HL-60 (cell line): ENCODE measurements at regions not wholly inside any gene's neighbourhood (a gene's known extent, or its start where the extent isn't known, plus 50 kb on each side); places are given as distances from the start of the nearest gene placed in this dataset.

ENCODE experiments used
- GABPA ChIP-seq: IDR thresholded peaks from 2 replicates; pipeline ENCODE4 v1.6.1; 2012; ENCODE audit warnings: low read depth
- POLR2AphosphoS5 ChIP-seq: IDR thresholded peaks from 2 replicates; pipeline ENCODE4 v1.6.1; 2012; ENCODE audit warnings: low read depth
- REST ChIP-seq: IDR thresholded peaks from 2 replicates; pipeline ENCODE4 v1.6.1; 2012; ENCODE audit warnings: low read depth; ENCODE audit not compliant: insufficient replicate concordance
- SPI1 ChIP-seq: IDR thresholded peaks from 2 replicates; pipeline ENCODE4 v1.6.1; 2012; ENCODE audit warnings: low read depth, mild to moderate bottlenecking, borderline replicate concordance
- TF ChIP-seq, protein P1 (sequence below): IDR thresholded peaks from one replicate; pipeline ENCODE4 v1.5.1; 2011; ENCODE audit warnings: low read length, control low read depth, inconsistent platforms; ENCODE audit not compliant: insufficient read depth

- TF ChIP-seq POLR2AphosphoS5, result no peak
- TF ChIP-seq, protein P1, sequence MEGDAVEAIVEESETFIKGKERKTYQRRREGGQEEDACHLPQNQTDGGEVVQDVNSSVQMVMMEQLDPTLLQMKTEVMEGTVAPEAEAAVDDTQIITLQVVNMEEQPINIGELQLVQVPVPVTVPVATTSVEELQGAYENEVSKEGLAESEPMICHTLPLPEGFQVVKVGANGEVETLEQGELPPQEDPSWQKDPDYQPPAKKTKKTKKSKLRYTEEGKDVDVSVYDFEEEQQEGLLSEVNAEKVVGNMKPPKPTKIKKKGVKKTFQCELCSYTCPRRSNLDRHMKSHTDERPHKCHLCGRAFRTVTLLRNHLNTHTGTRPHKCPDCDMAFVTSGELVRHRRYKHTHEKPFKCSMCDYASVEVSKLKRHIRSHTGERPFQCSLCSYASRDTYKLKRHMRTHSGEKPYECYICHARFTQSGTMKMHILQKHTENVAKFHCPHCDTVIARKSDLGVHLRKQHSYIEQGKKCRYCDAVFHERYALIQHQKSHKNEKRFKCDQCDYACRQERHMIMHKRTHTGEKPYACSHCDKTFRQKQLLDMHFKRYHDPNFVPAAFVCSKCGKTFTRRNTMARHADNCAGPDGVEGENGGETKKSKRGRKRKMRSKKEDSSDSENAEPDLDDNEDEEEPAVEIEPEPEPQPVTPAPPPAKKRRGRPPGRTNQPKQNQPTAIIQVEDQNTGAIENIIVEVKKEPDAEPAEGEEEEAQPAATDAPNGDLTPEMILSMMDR, result no peak
- no peak for TF ChIP-seq REST
- TF ChIP-seq GABPA, result no peak
- no peak for TF ChIP-seq SPI1
Observed at GRCh38 chr4:130653842-130654241, 1557.9 kb downstream of the C4orf33 start.
